ENCODE measurements at regions not wholly inside any gene's neighbourhood (a gene's known extent, or its start where the extent isn't known, plus 50 kb on each side); places are given as distances from the start of the nearest gene placed in this dataset.
"Not testable (repeated sequence)": the region's sequence is repeated elsewhere in the genome, so short reads cannot be mapped to it uniquely, and the experiment has no call there.

GRCh38 chr12:73677520-73678291 is 859.9 kb upstream of the ATXN7L3B start:
- TF ChIP-seq CTCF (IDR thresholded peaks at IDR 0.05; ENCODE audit: low read depth, low read length, missing control alignments), result no peak
- Histone ChIP-seq H3K36me3 (replicated peaks) (no peaks in the 10 kb centered on the region), H3K4me3 (ENCODE audit: low read depth, low read length) (no peak overlapping the region), H3K27ac (no peak overlapping the region), H3K27me3 (replicated peaks) (no peaks in the 10 kb centered on the region)
- in situ Hi-C loops (cut with HindIII; ENCODE audit: low pct_ligation_motif_present, low sequenced_read_pairs), result no loop called here
- no peak for DNase-seq

GRCh38 chr12:73678335-73678734 is 859.3 kb upstream of the ATXN7L3B start:
- no peak overlapping the region for H3K4me3 ChIP-seq (ENCODE audit: low read depth, low read length)

GRCh38 chr12:73699318-73699717 is 838.3 kb upstream of the ATXN7L3B start:
- Histone ChIP-seq H3K27me3 (replicated peaks) (no peaks in the 10 kb centered on the region), H3K27ac (no peak overlapping the region), H3K4me3 (ENCODE audit: low read depth, low read length) (no peak overlapping the region), H3K36me3 (replicated peaks) (no peaks in the 10 kb centered on the region)
- DNase-seq, result no peak
- in situ Hi-C loops (cut with HindIII; ENCODE audit: low pct_ligation_motif_present, low sequenced_read_pairs), result no loop called here
- no peak for TF ChIP-seq CTCF (IDR thresholded peaks at IDR 0.05; ENCODE audit: low read depth, low read length, missing control alignments)

More at GRCh38 chr12:73678335-73678734, 859.3 kb upstream of the ATXN7L3B start:
- no peak for TF ChIP-seq CTCF (IDR thresholded peaks at IDR 0.05; ENCODE audit: low read depth, low read length, missing control alignments)
- in situ Hi-C loops (cut with HindIII; ENCODE audit: low pct_ligation_motif_present, low sequenced_read_pairs), result no loop called here
- no peak overlapping the region for H3K27ac ChIP-seq
- no peak for DNase-seq
- no peaks in the 10 kb centered on the region for H3K36me3 ChIP-seq (replicated peaks)
- no peaks in the 10 kb centered on the region for H3K27me3 ChIP-seq (replicated peaks)

GRCh38 chr12:73714655-73715054 is 823.0 kb upstream of the ATXN7L3B start:
- H3K27me3 ChIP-seq (replicated peaks), result no peaks in the 10 kb centered on the region
- no peaks in the 10 kb centered on the region for H3K36me3 ChIP-seq (replicated peaks)
- DNase-seq, result no peak
- H3K27ac ChIP-seq, result no peak overlapping the region
- no peak for TF ChIP-seq CTCF (IDR thresholded peaks at IDR 0.05; ENCODE audit: low read depth, low read length, missing control alignments)
- H3K4me3 ChIP-seq (ENCODE audit: low read depth, low read length), result no peak overlapping the region
- in situ Hi-C loops (cut with HindIII; ENCODE audit: low pct_ligation_motif_present, low sequenced_read_pairs), result no loop called here

GRCh38 chr12:73716143-73716542 is 821.5 kb upstream of the ATXN7L3B start:
- DNase-seq; H3K36me3 ChIP-seq (replicated peaks); in situ Hi-C loops (cut with HindIII; ENCODE audit: low pct_ligation_motif_present, low sequenced_read_pairs); H3K27ac ChIP-seq; H3K27me3 ChIP-seq (replicated peaks); H3K4me3 ChIP-seq (ENCODE audit: low read depth, low read length): not testable (repeated sequence)

GRCh38 chr12:73719223-73719622 is 818.4 kb upstream of the ATXN7L3B start:
- no peak overlapping the region for H3K4me3 ChIP-seq (ENCODE audit: low read depth, low read length)
- no peak for DNase-seq
- H3K27me3 ChIP-seq (replicated peaks), result no peaks in the 10 kb centered on the region
- TF ChIP-seq CTCF (IDR thresholded peaks at IDR 0.05; ENCODE audit: low read depth, low read length, missing control alignments), result no peak
- in situ Hi-C loops (cut with HindIII; ENCODE audit: low pct_ligation_motif_present, low sequenced_read_pairs), result no loop called here
- no peaks in the 10 kb centered on the region for H3K36me3 ChIP-seq (replicated peaks)
- H3K27ac ChIP-seq, result no peak overlapping the region

Measured in brain microvascular endothelial cell (primary cell).